ENCODE measurements at regions not wholly inside any gene's neighbourhood (a gene's known extent, or its start where the extent isn't known, plus 50 kb on each side); places are given as distances from the start of the nearest gene placed in this dataset.

GRCh38 chr7:145876376-145876775, 240.2 kb upstream of the CNTNAP2 start (continued):
- TF ChIP-seq ZNF609 (CRISPR knock-in tag; IDR thresholded peaks at IDR 0.05; ENCODE audit: borderline replicate concordance) (no peak), CEBPB (tag; IDR thresholded peaks at IDR 0.05) (peak; percentile 55), GABPB2 (CRISPR knock-in tag; conservative IDR thresholded peaks at IDR 0.05) (no peak)

GRCh38 chr7:145875267-145875666, 241.3 kb upstream of the CNTNAP2 start:
- Histone ChIP-seq H3K9me3 (replicated peaks; ENCODE audit: control insufficient read depth, insufficient read depth, low read depth, low read length) (no peaks in the 10 kb centered on the region), H3K36me3 (ENCODE audit: control insufficient read depth, insufficient read depth, low read length) (peaks cover 6% of the 10 kb centered on the region; the same call in 1 of the 3 replicates), H3K4me3 (no peak overlapping the region), H2AFZ (ENCODE audit: low read depth, low read length) (no peak overlapping the region), H3K27ac (ENCODE audit: extremely low read depth, low read depth, low read length) (no peak overlapping the region), H4K20me1 (replicated peaks; ENCODE audit: control insufficient read depth, insufficient read depth, low read length) (no peaks in the 10 kb centered on the region), H3K4me1 (replicated peaks in 1 of 2; ENCODE audit: control insufficient read depth in 2 of 2, insufficient read depth in 2 of 2, low read length in 2 of 2) (no peaks in the 10 kb centered on the region), H3K79me2 (ENCODE audit: control insufficient read depth, insufficient read depth, low read length) (peaks cover 6% of the 10 kb centered on the region; the same call in 2 of the 3 replicates), H3K27me3 (ENCODE audit: control insufficient read depth in 2 of 2, insufficient read depth in 2 of 2, low read length in 2 of 2) (no peaks in the 10 kb centered on the region), H3K9me1 (ENCODE audit: control insufficient read depth, insufficient read depth, low read length) (no peaks in the 10 kb centered on the region), H3K4me2 (ENCODE audit: insufficient read depth, low read length) (no peak overlapping the region), H3K9ac (ENCODE audit: insufficient read depth in 1 of 2, low read depth in 2 of 2, low read length in 2 of 2) (no peak overlapping the region)
- no TSS peak for BruUV-seq (replicated peaks)
- in situ Hi-C loops (cut with MboI) (no loop called here), intact Hi-C loops (cut with micrococcal nuclease) (no loop called here)
- ChIA-PET CTCF (ENCODE audit: low intra/inter-chr PET ratio) (no interaction called here), POLR2A (no interaction called here)
- ATAC-seq (no peak), FAIRE-seq (no peak), DNase-seq (ENCODE audit: extremely low read depth in 1 of 4, low spot score in 3 of 4) (no peak)
- no peak for TF ChIP-seq CREB5 (CRISPR knock-in tag; IDR thresholded peaks at IDR 0.05)
- TF ChIP-seq CBX5 (IDR thresholded peaks at IDR 0.05; ENCODE audit: borderline replicate concordance, low read depth) = no peak
- TF ChIP-seq GABPB2 (CRISPR knock-in tag; conservative IDR thresholded peaks at IDR 0.05) = no peak
- no peak for TF ChIP-seq GTF3C2 (IDR thresholded peaks at IDR 0.05; ENCODE audit: borderline replicate concordance, extremely low read depth, insufficient read length)
- TF ChIP-seq DIDO1 (tag; IDR thresholded peaks at IDR 0.05; ENCODE audit: low read depth) = no peak
- TF ChIP-seq ZBTB2 (IDR thresholded peaks at IDR 0.05) = no peak

Data from K562 (cell line).